ENCODE measurements at regions not wholly inside any gene's neighbourhood (a gene's known extent, or its start where the extent isn't known, plus 50 kb on each side); places are given as distances from the start of the nearest gene placed in this dataset.

DNA sequence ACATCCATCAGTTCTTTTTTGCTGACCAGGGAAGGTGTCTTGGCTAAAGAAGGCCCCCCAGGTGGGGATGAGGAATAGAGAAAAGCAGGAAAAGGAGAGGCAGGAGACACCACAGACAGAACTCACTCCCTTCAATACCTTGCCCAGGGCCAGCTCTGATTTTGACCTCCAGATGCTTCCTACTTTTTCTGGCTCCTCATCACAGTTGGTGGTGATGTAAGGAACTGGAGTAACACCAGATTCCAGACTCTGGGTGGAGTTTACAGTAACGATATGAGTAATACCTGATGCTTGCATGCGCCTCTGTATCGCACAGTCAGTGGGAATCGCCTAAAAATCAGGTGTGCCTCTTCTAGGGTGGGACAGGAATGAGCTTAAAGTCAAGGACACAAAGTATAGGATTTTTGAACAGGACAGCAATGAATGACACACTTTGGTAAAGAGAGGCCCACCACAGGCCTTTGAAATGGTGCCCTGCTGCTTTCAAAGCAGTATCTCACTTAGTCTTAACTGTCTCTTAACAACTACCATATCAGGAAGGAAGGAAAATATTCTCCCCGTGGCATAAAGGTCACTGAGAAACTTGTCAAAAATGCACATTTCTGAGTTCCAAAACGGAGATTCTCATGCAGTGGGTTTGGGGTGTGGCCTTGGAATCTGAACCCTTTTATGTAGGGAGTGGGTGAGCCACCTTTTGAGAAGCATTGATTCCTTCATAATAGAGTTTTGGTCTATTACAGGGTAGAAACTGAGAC is 140.8 kb downstream of the SNX19 start:
- H3K4ac ChIP-seq (ENCODE audit: low read depth in 1 of 2, low read length in 2 of 2), result no peak overlapping the region
- H3K4me2 ChIP-seq (ENCODE audit: low read length, poor library complexity, severe bottlenecking), result no peak overlapping the region
- H3K79me1 ChIP-seq (replicated peaks; ENCODE audit: low read length, poor library complexity, severe bottlenecking), result no peaks in the 10 kb centered on the region
- H4K8ac ChIP-seq (ENCODE audit: low read length), result no peak overlapping the region
- H2BK15ac ChIP-seq (ENCODE audit: low read depth, poor library complexity, severe bottlenecking), result no peak overlapping the region
- H4K91ac ChIP-seq (ENCODE audit: low read length), result no peak overlapping the region
- no peak overlapping the region for H2AFZ ChIP-seq (ENCODE audit: low read depth, low read length)
- no peak overlapping the region for H2BK12ac ChIP-seq (ENCODE audit: low read length in 2 of 2)
- no peak overlapping the region for H2BK120ac ChIP-seq (ENCODE audit: low read depth, low read length)
- peaks cover 0 to 3% of the 10 kb centered on the region in 2 experiments for H3K36me3 ChIP-seq (ENCODE audit: control insufficient read depth in 1 of 2, insufficient read depth in 2 of 2, low read depth in 1 of 2, low read length in 2 of 2)
- peaks cover 0 to 4% of the 10 kb centered on the region in 2 experiments for H3K27me3 ChIP-seq (ENCODE audit: control insufficient read depth in 1 of 2, insufficient read depth in 1 of 2, low read length in 2 of 2)
- no peak overlapping the region for H3K18ac ChIP-seq (ENCODE audit: low read depth in 1 of 2, low read length in 2 of 2)
- H3K4me3 ChIP-seq (ENCODE audit: insufficient read depth in 1 of 2, low read depth in 1 of 2, low read length in 2 of 2), result no peak overlapping the region
- peaks cover 18% of the 10 kb centered on the region for H3K4me1 ChIP-seq (ENCODE audit: control insufficient read depth, insufficient read depth, low read depth, low read length)
- DNase-seq, result peak; percentile 43
- whole genome bisulfite sequencing, result 74% methylated on average over 6 of the region's 6 CpGs
- no peak overlapping the region for H3K27ac ChIP-seq (ENCODE audit: low read length, poor library complexity, severe bottlenecking)
- no peak overlapping the region for H2BK5ac ChIP-seq (ENCODE audit: low read depth, low read length, poor library complexity, severe bottlenecking)
- no peak overlapping the region for H3K9ac ChIP-seq (ENCODE audit: low read length)
- no peak overlapping the region for H3K23ac ChIP-seq (ENCODE audit: low read length in 2 of 2)
- H3K14ac ChIP-seq (ENCODE audit: low read length in 2 of 2), result no peak overlapping the region
- peaks cover 6% of the 10 kb centered on the region for H3K9me3 ChIP-seq (ENCODE audit: control insufficient read depth, low read length)
- peak overlapping the region; percentile 23 for H2AK5ac ChIP-seq (ENCODE audit: low read length, severe bottlenecking)

DNA sequence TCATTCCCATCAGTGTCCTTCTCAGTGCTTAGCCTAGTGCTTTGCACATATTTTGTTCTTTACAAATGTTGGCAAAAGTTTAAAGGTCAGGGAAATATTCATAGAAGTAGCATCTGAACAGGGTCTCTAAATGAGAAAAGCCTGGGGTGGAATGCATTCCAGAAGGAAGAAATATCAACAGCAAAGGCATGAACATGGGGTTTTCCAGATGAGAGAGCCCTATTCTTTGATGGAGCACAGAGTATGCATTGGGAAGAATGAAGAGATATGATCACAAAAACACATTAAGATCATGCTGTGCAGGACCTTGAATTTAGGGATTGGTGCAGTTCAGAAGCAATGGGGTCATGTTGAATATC is 140.2 kb downstream of the SNX19 start:
- Histone ChIP-seq H3K79me1 (replicated peaks; ENCODE audit: low read length, poor library complexity, severe bottlenecking) (no peaks in the 10 kb centered on the region), H3K4me1 (ENCODE audit: control insufficient read depth, insufficient read depth, low read depth, low read length) (peaks cover 18% of the 10 kb centered on the region), H2BK5ac (ENCODE audit: low read depth, low read length, poor library complexity, severe bottlenecking) (no peak overlapping the region), H4K91ac (ENCODE audit: low read length) (no peak overlapping the region), H3K4me3 (ENCODE audit: insufficient read depth in 1 of 2, low read depth in 1 of 2, low read length in 2 of 2) (no peak overlapping the region), H2AK5ac (ENCODE audit: low read length, severe bottlenecking) (no peak overlapping the region), H3K27ac (ENCODE audit: low read length, poor library complexity, severe bottlenecking) (peak overlapping the region; percentile 9), H3K9me3 (ENCODE audit: control insufficient read depth, low read length) (peaks cover 6% of the 10 kb centered on the region), H3K14ac (ENCODE audit: low read length in 2 of 2) (no peak overlapping the region), H3K9ac (ENCODE audit: low read length) (no peak overlapping the region), H2BK15ac (ENCODE audit: low read depth, poor library complexity, severe bottlenecking) (no peak overlapping the region), H2BK120ac (ENCODE audit: low read depth, low read length) (no peak overlapping the region), H3K27me3 (ENCODE audit: control insufficient read depth in 1 of 2, insufficient read depth in 1 of 2, low read length in 2 of 2) (peaks cover 0 to under 1% of the 10 kb centered on the region in 2 experiments), H3K36me3 (ENCODE audit: control insufficient read depth in 1 of 2, insufficient read depth in 2 of 2, low read depth in 1 of 2, low read length in 2 of 2) (peaks cover 0 to 3% of the 10 kb centered on the region in 2 experiments), H3K18ac (ENCODE audit: low read depth in 1 of 2, low read length in 2 of 2) (no peak overlapping the region), H3K4ac (ENCODE audit: low read depth in 1 of 2, low read length in 2 of 2) (no peak overlapping the region), H3K23ac (ENCODE audit: low read length in 2 of 2) (no peak overlapping the region), H2BK12ac (ENCODE audit: low read length in 2 of 2) (no peak overlapping the region), H4K8ac (ENCODE audit: low read length) (no peak overlapping the region), H2AFZ (ENCODE audit: low read depth, low read length) (no peak overlapping the region), H3K4me2 (ENCODE audit: low read length, poor library complexity, severe bottlenecking) (no peak overlapping the region)
- no peak for DNase-seq

DNA sequence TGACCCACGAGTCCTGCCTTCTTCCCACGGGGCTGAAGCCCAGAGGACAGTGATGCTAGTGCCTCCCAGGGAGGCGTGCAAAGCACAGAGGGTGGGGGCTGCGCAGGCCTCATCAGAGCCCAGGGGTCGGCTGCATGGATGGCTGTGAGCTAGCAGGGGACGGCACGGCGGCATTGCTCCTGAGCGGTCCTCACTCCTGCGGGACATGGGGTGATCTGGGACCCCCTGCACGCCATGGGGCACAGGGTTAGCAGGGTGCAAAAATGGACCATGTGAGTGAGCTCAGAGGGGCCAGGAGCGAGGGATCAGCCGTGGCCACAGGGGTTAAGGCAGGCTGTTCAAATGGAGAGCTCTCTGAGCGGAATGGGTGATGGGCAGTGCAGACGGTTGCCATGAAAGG is 138.3 kb downstream of the SNX19 start:
- Histone ChIP-seq H2BK15ac (ENCODE audit: low read depth, poor library complexity, severe bottlenecking) (no peak overlapping the region), H3K4me3 (ENCODE audit: insufficient read depth in 1 of 2, low read depth in 1 of 2, low read length in 2 of 2) (no peak overlapping the region), H4K8ac (ENCODE audit: low read length) (no peak overlapping the region), H2BK120ac (ENCODE audit: low read depth, low read length) (no peak overlapping the region), H3K27me3 (ENCODE audit: control insufficient read depth in 1 of 2, insufficient read depth in 1 of 2, low read length in 2 of 2) (no peaks in the 10 kb centered on the region), H3K18ac (ENCODE audit: low read depth in 1 of 2, low read length in 2 of 2) (peak overlapping the region in 1 of 2 experiments; percentile 69), H3K4me1 (ENCODE audit: control insufficient read depth, insufficient read depth, low read depth, low read length) (peaks cover 16% of the 10 kb centered on the region), H2AK5ac (ENCODE audit: low read length, severe bottlenecking) (no peak overlapping the region), H3K9ac (ENCODE audit: low read length) (no peak overlapping the region), H3K79me1 (replicated peaks; ENCODE audit: low read length, poor library complexity, severe bottlenecking) (no peaks in the 10 kb centered on the region), H3K4ac (ENCODE audit: low read depth in 1 of 2, low read length in 2 of 2) (no peak overlapping the region), H3K27ac (ENCODE audit: low read length, poor library complexity, severe bottlenecking) (no peak overlapping the region), H3K23ac (ENCODE audit: low read length in 2 of 2) (no peak overlapping the region), H2AFZ (ENCODE audit: low read depth, low read length) (no peak overlapping the region), H3K36me3 (ENCODE audit: control insufficient read depth in 1 of 2, insufficient read depth in 2 of 2, low read depth in 1 of 2, low read length in 2 of 2) (peaks cover 0 to 3% of the 10 kb centered on the region in 2 experiments), H3K4me2 (ENCODE audit: low read length, poor library complexity, severe bottlenecking) (no peak overlapping the region), H4K91ac (ENCODE audit: low read length) (no peak overlapping the region), H3K9me3 (ENCODE audit: control insufficient read depth, low read length) (peaks cover 6% of the 10 kb centered on the region), H2BK5ac (ENCODE audit: low read depth, low read length, poor library complexity, severe bottlenecking) (no peak overlapping the region), H3K14ac (ENCODE audit: low read length in 2 of 2) (peak overlapping the region in 1 of 2 experiments; percentile 76), H2BK12ac (ENCODE audit: low read length in 2 of 2) (peak overlapping the region in 1 of 2 experiments; percentile 73)
- no peak for DNase-seq
- WGBS, result 95% methylated on average over 15 of the region's 15 CpGs

DNA sequence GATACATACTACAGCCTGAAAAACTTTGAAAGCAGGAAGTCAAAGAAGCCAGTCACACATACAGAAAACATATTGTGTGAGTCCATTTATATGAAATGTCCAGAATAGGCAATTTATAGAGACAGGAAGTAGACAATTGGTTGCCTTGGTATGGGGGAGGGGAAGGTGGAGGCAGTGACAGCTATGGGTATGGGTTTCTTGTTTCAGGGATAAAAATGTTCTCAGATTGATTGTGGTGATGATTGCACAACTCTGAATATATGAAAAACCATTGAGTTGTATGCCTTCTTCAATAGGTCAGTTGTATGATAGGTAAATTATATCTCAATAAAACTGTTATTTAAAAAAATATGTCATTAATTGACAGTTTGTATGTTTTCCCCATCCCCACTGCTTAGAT is 137.6 kb downstream of the SNX19 start:
- Histone ChIP-seq H3K4ac (ENCODE audit: low read depth in 1 of 2, low read length in 2 of 2) (no peak overlapping the region), H3K23ac (ENCODE audit: low read length in 2 of 2) (no peak overlapping the region), H3K36me3 (ENCODE audit: control insufficient read depth in 1 of 2, insufficient read depth in 2 of 2, low read depth in 1 of 2, low read length in 2 of 2) (peaks cover 0 to 3% of the 10 kb centered on the region in 2 experiments), H3K79me1 (replicated peaks; ENCODE audit: low read length, poor library complexity, severe bottlenecking) (no peaks in the 10 kb centered on the region), H3K4me2 (ENCODE audit: low read length, poor library complexity, severe bottlenecking) (no peak overlapping the region), H2BK120ac (ENCODE audit: low read depth, low read length) (no peak overlapping the region), H4K91ac (ENCODE audit: low read length) (no peak overlapping the region), H3K4me1 (ENCODE audit: control insufficient read depth, insufficient read depth, low read depth, low read length) (peaks cover 14% of the 10 kb centered on the region), H2BK5ac (ENCODE audit: low read depth, low read length, poor library complexity, severe bottlenecking) (no peak overlapping the region), H3K9ac (ENCODE audit: low read length) (no peak overlapping the region), H2BK15ac (ENCODE audit: low read depth, poor library complexity, severe bottlenecking) (no peak overlapping the region), H2AFZ (ENCODE audit: low read depth, low read length) (no peak overlapping the region), H3K18ac (ENCODE audit: low read depth in 1 of 2, low read length in 2 of 2) (no peak overlapping the region), H2BK12ac (ENCODE audit: low read length in 2 of 2) (no peak overlapping the region), H3K27ac (ENCODE audit: low read length, poor library complexity, severe bottlenecking) (no peak overlapping the region), H3K27me3 (ENCODE audit: control insufficient read depth in 1 of 2, insufficient read depth in 1 of 2, low read length in 2 of 2) (no peaks in the 10 kb centered on the region), H3K9me3 (ENCODE audit: control insufficient read depth, low read length) (peaks cover 6% of the 10 kb centered on the region), H4K8ac (ENCODE audit: low read length) (no peak overlapping the region), H2AK5ac (ENCODE audit: low read length, severe bottlenecking) (no peak overlapping the region), H3K14ac (ENCODE audit: low read length in 2 of 2) (no peak overlapping the region), H3K4me3 (ENCODE audit: insufficient read depth in 1 of 2, low read depth in 1 of 2, low read length in 2 of 2) (no peak overlapping the region)
- DNase-seq, result no peak
